ENCODE measurements at regions not wholly inside any gene's neighbourhood (a gene's known extent, or its start where the extent isn't known, plus 50 kb on each side); places are given as distances from the start of the nearest gene placed in this dataset.

DNA sequence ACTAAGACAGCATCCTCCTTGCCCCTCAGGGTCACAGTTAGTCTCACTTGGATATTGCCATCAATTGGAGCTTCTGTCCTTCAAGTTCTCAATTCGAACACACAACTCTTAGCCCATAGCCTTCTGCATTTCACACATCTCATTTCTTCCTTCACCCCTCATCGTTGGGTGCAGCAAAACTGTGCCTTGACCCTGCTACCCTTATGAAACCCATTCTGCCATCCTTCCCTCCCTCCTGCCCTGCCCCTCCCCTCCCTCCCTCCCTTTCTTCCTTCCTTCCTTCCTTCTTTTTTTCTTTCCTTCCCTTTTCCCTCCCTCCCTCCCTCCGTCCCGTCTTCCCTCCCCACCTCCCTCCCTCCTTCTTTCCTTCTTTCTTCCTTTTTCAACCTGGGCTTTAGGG, 80.7 kb upstream of the CYRIA start:
- no peak overlapping the region for H3K4me3 ChIP-seq (ENCODE audit: low read depth, low read length)
- in situ Hi-C loops (cut with HindIII; ENCODE audit: low sequenced_read_pairs): no loop called here
- DNase-seq (ENCODE audit: low read depth): no peak
- TF ChIP-seq, protein P1, sequence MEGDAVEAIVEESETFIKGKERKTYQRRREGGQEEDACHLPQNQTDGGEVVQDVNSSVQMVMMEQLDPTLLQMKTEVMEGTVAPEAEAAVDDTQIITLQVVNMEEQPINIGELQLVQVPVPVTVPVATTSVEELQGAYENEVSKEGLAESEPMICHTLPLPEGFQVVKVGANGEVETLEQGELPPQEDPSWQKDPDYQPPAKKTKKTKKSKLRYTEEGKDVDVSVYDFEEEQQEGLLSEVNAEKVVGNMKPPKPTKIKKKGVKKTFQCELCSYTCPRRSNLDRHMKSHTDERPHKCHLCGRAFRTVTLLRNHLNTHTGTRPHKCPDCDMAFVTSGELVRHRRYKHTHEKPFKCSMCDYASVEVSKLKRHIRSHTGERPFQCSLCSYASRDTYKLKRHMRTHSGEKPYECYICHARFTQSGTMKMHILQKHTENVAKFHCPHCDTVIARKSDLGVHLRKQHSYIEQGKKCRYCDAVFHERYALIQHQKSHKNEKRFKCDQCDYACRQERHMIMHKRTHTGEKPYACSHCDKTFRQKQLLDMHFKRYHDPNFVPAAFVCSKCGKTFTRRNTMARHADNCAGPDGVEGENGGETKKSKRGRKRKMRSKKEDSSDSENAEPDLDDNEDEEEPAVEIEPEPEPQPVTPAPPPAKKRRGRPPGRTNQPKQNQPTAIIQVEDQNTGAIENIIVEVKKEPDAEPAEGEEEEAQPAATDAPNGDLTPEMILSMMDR (IDR thresholded peaks at IDR 0.05; ENCODE audit: low read depth, low read length, missing control alignments): no peak

DNA sequence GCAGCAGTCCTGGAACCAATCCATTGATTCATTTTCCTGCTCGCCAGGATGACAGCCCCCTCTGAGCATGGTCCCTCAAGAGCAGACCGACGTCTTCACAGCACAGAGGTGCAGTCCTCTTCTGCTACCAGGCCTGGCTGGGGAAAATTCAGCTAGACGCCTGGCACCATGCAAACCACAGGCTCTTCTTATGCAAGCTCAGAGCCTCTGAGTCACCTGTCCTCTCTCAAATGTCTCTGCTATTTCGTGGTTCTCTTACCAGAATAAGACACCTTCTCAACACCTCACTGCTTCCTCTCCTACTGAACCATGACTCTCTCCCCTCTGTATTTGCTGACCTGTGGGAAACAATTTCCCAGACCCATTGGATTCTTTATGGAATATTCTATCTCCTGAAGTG, 79.8 kb upstream of the CYRIA start:
- in situ Hi-C loops (cut with HindIII; ENCODE audit: low sequenced_read_pairs): no loop called here
- DNase-seq (ENCODE audit: low read depth): no peak
- TF ChIP-seq, protein P1 (IDR thresholded peaks at IDR 0.05; ENCODE audit: low read depth, low read length, missing control alignments): no peak
- H3K4me3 ChIP-seq (ENCODE audit: low read depth, low read length): no peak overlapping the region

DNA sequence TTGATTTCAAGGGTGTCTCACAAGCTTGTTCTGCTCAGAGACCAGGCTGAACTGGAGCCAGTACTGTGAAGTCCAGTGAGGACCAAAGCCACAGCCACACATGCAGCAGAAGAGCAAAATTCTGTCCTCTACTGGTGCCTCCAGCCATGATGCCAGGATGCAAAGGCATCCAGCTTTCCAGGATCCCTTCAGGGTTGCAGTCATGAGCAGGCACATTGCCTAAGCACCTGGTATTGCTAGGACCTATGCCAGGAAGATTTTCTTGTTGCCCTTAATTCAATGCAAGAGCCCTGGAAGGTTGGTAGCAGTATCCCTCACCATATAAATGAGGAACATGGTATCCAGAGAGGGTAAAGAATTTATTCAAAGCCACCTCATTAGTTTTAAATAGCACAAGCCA, 78.9 kb upstream of the CYRIA start:
- TF ChIP-seq, protein P1 (IDR thresholded peaks at IDR 0.05; ENCODE audit: low read depth, low read length, missing control alignments): no peak
- DNase-seq (ENCODE audit: low read depth): no peak
- in situ Hi-C loops (cut with HindIII; ENCODE audit: low sequenced_read_pairs): loop anchor here (5.0 kb wide), 1 partner anchor 77 kb away; the partner anchor contains the start of gene CYRIA
- H3K4me3 ChIP-seq (ENCODE audit: low read depth, low read length): no peak overlapping the region

DNA sequence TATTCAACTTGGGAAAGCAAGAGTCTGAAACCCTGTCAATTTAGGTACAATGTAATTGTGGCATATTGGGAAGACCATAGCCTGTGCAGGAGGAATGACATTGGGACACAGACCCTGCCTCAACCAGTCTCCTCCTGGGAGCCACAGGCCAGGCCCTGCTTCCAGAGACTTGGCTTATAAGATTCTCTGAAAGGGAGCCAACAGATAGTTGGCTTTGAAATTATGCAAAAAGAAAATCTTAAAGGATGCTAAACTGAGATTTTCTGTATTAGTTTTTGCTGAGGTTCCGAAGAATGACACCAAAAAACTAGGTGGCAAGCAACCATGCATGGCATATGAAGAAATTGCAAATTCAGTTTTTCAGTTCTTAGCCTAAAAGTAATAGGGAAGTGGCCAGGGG, 76.4 kb upstream of the CYRIA start:
- TF ChIP-seq, protein P1 (IDR thresholded peaks at IDR 0.05; ENCODE audit: low read depth, low read length, missing control alignments): no peak
- no peak overlapping the region for H3K4me3 ChIP-seq (ENCODE audit: low read depth, low read length)
- in situ Hi-C loops (cut with HindIII; ENCODE audit: low sequenced_read_pairs): loop anchor here (5.0 kb wide), 1 partner anchor 75 kb away; the partner anchor contains the start of gene CYRIA

DNA sequence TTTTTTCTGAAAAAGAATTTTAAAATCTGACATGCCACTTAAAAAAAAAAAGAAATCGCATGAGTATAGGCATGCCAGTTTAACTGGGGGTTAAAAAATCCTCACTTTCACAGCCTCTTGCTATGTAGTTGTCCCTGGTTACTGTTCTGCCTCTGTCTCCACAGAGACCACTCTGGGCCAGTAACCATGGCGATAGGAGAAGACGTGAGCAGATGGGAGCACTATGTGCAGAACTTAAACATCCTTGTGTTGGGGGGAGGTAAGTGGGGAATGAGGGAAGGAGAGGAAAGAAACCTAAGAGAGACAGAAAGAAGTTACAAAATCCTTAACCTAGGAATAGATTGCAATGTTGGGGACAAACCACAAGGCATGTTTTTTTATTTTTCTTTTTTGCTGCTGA, 75.9 kb upstream of the CYRIA start:
- in situ Hi-C loops (cut with HindIII; ENCODE audit: low sequenced_read_pairs): loop anchor here (5.0 kb wide), 1 partner anchor 74 kb away; the partner anchor contains the start of gene CYRIA
- H3K4me3 ChIP-seq (ENCODE audit: low read depth, low read length): no peak overlapping the region
- TF ChIP-seq, protein P1 (IDR thresholded peaks at IDR 0.05; ENCODE audit: low read depth, low read length, missing control alignments): no peak
- no peak for DNase-seq (ENCODE audit: low read depth)

More for the DNA sequence above, 76.4 kb upstream of the CYRIA start:
- DNase-seq (ENCODE audit: low read depth): no peak

DNA sequence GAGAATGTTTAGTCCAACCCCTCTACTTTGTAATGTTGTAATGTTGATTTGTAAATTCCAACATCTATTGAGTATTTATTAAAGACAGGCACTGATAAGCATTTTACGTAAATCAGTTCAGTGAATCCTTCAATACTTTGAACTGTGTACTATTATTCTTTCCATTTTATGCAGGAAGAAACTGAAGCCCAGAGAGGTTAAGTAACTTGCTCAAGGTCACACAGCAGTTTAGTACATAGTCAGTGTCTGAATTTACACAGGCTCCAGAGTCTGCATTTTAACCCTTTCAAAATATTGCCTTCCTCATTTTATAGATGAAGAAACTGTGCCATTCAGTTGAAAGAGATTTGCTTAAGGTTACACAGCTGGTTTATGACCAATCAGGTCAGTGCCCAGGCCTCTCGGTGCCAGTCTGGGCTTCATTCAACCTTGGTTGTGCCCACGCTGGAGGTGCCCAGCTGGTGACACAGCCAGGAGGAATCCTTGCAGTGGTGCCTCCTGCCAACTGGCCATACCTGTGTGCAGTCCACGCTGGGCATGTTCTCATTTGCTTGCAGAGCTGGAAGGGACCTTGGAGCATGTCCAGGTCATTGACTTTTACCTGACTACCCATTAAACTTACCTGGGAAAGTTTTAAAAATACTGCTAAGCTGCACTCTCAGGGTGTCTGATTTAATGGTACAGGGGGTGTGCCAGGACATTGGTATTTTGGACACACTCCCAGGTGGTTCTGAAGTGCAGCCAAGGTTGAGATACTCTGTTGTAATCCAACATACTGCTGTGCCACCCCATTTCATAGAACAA, 74.3 kb upstream of the CYRIA start:
- no peak overlapping the region for H3K4me3 ChIP-seq (ENCODE audit: low read depth, low read length)
- TF ChIP-seq, protein P1 (IDR thresholded peaks at IDR 0.05; ENCODE audit: low read depth, low read length, missing control alignments): no peak
- in situ Hi-C loops (cut with HindIII; ENCODE audit: low sequenced_read_pairs): loop anchor here (5.0 kb wide), 1 partner anchor 73 kb away; the partner anchor contains the start of gene CYRIA
- no peak for DNase-seq (ENCODE audit: low read depth)
